ENCODE measurements at regions not wholly inside any gene's neighbourhood (a gene's known extent, or its start where the extent isn't known, plus 50 kb on each side); places are given as distances from the start of the nearest gene placed in this dataset.
A peak's percentile ranks its signal among the peaks of the same experiment; 100 is the strongest.

DNA sequence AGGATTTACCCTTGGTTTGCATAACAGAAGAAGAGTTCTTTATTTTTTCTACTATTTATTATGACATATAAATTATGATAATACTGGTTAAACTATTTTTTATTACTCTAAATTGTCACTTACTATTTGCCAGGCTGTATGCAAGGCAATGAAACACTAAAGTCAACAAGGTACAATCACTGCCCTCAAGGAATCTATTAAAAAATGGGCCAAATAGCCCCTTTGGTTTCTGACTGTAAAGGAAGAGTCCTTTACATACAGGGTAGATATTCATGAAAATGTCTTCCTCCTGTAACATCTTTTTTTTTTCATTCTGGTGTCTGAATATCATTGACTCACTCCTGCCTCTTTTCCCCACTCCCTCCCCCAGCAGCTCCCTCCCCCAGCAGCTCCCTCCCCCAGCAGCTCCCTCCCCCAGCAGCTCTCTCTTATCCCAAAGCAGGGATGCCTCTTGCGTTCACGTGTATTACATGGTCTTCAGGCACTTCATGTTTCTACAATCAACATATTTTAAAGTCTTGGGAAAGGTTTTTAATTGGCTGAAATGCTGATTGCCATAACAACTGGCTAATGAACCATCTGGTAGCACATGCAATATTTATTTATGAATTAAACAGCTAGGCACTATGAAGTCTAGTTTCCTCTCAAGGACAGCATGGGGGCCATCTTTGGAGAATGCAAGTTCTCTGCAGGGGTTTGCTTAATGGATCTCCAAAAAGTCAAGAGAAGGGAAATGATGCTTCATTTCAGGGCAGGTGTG lies 400.4 kb upstream of the PLXNA2 start:
- DNase-seq (ENCODE audit: low read depth): no peak
- H3K4me3 ChIP-seq (replicated peaks; ENCODE audit: low read depth, low read length): no peak overlapping the region
- TF ChIP-seq, protein P1, sequence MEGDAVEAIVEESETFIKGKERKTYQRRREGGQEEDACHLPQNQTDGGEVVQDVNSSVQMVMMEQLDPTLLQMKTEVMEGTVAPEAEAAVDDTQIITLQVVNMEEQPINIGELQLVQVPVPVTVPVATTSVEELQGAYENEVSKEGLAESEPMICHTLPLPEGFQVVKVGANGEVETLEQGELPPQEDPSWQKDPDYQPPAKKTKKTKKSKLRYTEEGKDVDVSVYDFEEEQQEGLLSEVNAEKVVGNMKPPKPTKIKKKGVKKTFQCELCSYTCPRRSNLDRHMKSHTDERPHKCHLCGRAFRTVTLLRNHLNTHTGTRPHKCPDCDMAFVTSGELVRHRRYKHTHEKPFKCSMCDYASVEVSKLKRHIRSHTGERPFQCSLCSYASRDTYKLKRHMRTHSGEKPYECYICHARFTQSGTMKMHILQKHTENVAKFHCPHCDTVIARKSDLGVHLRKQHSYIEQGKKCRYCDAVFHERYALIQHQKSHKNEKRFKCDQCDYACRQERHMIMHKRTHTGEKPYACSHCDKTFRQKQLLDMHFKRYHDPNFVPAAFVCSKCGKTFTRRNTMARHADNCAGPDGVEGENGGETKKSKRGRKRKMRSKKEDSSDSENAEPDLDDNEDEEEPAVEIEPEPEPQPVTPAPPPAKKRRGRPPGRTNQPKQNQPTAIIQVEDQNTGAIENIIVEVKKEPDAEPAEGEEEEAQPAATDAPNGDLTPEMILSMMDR (IDR thresholded peaks at IDR 0.05; ENCODE audit: low read length, missing control alignments): no peak

DNA sequence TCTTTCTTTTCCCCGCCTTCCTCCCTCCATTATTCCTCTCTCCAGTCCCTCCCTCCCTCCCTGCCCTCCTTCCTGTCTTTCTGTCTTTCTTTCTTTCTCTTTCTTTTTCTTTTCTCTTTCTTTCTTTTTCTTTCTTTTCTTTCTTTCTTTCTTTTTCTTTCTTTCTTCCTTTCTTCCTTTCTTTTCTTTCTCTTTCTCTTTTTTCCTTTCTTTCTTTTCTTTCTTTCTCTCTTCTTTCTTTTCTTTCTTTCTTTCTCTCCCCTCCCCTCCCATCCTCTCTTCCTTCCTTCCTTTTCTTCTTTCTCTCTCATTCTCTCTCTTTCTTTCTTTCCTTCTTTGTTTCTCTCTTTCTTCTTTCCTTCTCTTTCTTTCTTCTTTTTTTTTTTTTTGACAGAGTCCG lies 402.2 kb upstream of the PLXNA2 start:
- TF ChIP-seq, protein P1 (IDR thresholded peaks at IDR 0.05; ENCODE audit: low read length, missing control alignments): no peak
- DNase-seq (ENCODE audit: low read depth): no peak
- no peak overlapping the region for H3K4me3 ChIP-seq (replicated peaks; ENCODE audit: low read depth, low read length)

DNA sequence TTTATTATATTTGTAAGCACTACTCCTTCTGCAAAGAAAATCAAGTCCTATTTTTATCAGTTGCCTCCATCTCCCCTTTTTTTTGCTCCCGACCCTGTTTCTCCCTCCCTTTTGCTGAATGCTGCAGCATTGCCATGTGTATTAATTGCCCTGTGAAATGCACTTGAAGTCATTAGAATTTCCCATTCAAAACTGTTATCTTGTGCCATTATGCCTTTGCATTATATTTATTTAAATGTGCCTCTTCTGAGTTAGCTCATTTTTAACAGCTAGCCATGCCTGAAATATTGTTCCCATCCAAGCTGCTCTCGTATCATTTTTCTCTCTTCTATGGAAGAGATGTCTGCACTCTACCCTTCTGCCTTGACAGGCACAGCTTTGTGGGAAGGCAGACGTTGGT lies 404.0 kb upstream of the PLXNA2 start:
- TF ChIP-seq, protein P1 (IDR thresholded peaks at IDR 0.05; ENCODE audit: low read length, missing control alignments): no peak
- no peak overlapping the region for H3K4me3 ChIP-seq (replicated peaks; ENCODE audit: low read depth, low read length)
- no peak for DNase-seq (ENCODE audit: low read depth)

DNA sequence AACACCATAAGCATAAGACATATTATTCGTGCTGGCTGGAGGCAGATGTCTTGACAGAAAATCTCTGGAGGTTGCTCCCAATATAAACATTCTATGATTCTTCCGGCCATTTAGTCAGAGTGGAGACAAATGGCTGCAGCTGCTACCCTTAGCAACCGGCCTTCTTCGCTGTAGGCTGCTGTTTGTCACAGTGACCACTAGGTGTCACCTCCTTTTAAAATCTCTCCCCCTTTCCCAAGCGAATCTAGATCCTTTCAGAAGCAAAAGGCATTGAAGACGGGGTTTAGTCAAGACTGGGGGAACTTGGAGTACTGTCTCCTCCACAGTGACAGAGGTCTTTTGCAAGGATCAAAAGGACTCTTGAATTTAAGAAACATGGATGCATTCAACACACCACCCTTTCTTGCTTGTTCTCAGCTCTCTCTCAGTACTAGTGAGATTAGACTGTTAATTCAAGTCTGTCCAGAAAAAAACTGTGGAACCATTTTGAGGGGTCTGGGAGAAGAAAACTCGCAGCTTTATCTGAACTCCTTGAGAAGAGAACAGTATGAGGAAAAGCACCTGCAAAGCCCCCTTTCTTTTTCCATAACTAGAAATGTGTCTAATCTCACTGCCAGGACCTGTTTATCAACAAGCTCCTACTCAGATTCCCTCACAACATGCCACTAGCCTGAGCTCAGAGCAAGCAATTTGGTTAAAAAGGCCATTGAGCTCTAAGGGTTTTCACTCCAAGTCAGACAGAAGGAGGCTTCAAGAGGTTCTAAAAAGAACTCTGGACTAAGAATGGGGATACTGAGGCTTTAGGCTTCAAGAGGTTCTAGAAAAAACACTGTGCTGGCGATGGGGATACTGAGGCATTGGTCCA lies 408.3 kb upstream of the PLXNA2 start:
- TF ChIP-seq, protein P1 (IDR thresholded peaks at IDR 0.05; ENCODE audit: low read length, missing control alignments): peak; percentile 95
- no peak overlapping the region for H3K4me3 ChIP-seq (replicated peaks; ENCODE audit: low read depth, low read length)
- DNase-seq (ENCODE audit: low read depth): peak; percentile 79

DNA sequence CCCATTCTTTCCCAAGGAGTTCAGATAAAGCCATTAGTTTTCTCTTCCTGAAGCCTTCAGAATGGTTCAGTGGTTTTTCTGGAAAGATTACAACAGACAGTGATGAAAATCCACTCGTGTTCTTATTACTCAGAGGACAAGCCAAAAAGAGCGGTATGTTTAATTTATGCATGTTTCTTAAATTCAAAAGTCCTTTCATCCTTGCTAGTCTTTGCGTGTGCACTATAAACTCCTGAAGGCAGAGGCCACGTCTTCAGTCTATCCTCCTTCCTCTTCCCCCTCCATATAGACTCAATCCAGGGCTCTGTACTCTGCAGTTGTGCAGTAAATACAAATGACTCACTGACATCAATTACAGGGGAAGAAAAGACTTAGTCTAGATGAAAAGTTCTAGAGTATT lies 409.2 kb upstream of the PLXNA2 start:
- TF ChIP-seq, protein P1 (IDR thresholded peaks at IDR 0.05; ENCODE audit: low read length, missing control alignments): no peak
- no peak overlapping the region for H3K4me3 ChIP-seq (replicated peaks; ENCODE audit: low read depth, low read length)
- no peak for DNase-seq (ENCODE audit: low read depth)

DNA sequence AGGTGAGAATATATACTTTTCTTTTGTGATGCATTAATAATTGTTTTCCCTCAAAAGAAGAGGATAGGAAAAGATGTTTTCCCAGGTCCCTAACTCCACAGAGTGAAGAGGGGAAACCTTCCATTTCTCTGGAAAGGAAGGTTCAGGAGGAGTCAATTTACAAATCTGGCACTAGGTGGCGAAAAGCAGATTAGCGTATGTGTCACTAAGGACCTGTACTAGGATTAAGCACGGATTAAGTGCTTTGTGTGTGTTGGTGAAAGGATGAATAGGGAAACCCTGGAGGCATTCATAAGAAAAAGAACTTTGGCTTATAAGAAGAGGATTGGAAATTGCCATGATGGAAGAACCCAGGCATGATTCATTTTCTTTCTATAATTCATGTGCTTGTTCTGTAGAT lies 410.1 kb upstream of the PLXNA2 start:
- TF ChIP-seq, protein P1 (IDR thresholded peaks at IDR 0.05; ENCODE audit: low read length, missing control alignments): peak; percentile 45
- no peak overlapping the region for H3K4me3 ChIP-seq (replicated peaks; ENCODE audit: low read depth, low read length)
- DNase-seq (ENCODE audit: low read depth): peak; percentile 33

Data from fibroblast of pulmonary artery (primary cell).